ENCODE measurements at regions not wholly inside any gene's neighbourhood (a gene's known extent, or its start where the extent isn't known, plus 50 kb on each side); places are given as distances from the start of the nearest gene placed in this dataset.

GRCh38 chr13:85662186-85662585 lies 137.0 kb downstream of the SLITRK6 start:
- TF ChIP-seq POLR2A (IDR thresholded peaks at IDR 0.05): no peak
- TF ChIP-seq CTCF (IDR thresholded peaks at IDR 0.05 in 4 of 5, conservative IDR thresholded peaks at IDR 0.05 in 1 of 5): no peak
- ATAC-seq (no peak), DNase-seq (no peak)
- Histone ChIP-seq H3K4me3 (no peak overlapping the region), H3K9me3 (no peaks in the 10 kb centered on the region), H3K27me3 (no peaks in the 10 kb centered on the region), H3K36me3 (no peaks in the 10 kb centered on the region), H3K27ac (no peak overlapping the region), H3K4me1 (no peaks in the 10 kb centered on the region)
- in situ Hi-C loops (cut with MboI; ENCODE audit: low sequenced_read_pairs in 4 of 4): no loop called here
- intact Hi-C loops (cut with DNase I; ENCODE audit: low total_unique reads): no loop called here

DNA sequence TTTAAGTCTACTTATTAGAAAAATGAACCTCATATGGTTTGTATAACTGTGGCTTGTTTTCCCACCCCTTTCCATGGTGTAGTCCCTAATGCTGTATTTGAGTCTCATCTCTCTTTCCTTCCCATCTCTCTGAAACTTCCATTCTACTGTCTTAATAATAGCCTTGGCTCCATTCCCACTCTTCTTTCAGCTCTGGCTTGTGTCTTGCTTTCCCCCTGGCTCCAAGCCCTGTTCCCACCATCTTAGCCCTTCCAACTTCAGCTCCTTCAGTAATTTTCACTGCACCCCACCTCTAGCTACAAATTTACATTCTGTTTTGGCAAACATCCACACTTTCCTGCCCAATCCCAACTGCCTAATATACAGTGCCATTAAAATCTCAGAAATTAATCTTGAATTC lies 137.5 kb downstream of the SLITRK6 start:
- Histone ChIP-seq H3K9me3 (no peaks in the 10 kb centered on the region), H3K27ac (no peak overlapping the region), H3K36me3 (no peaks in the 10 kb centered on the region), H3K4me3 (no peak overlapping the region), H3K4me1 (no peaks in the 10 kb centered on the region), H3K27me3 (no peaks in the 10 kb centered on the region)
- intact Hi-C loops (cut with DNase I; ENCODE audit: low total_unique reads) (no loop called here), in situ Hi-C loops (cut with MboI; ENCODE audit: low sequenced_read_pairs in 4 of 4) (no loop called here)
- ATAC-seq (no peak), DNase-seq (no peak)
- TF ChIP-seq CTCF (IDR thresholded peaks at IDR 0.05 in 4 of 5, conservative IDR thresholded peaks at IDR 0.05 in 1 of 5) (no peak), POLR2A (IDR thresholded peaks at IDR 0.05) (no peak)

DNA sequence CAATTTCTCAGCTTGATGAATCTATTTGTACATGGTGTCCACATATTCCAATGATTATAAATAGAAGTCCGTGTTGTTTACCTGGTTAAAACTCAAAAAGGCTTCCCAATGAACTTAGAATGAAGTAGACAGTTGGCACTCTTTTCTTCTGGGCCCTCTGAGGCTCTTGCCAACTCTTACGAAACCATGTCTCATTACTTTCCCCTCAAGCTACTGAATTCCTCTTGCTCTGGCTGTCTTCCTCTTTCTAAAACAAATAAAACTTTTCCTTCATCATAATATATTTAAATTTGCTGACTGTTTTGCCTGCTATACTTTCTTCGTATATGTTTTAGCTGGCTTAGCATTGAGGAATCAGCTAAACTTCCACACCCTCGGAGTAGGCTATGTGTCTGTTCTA lies 139.7 kb downstream of the SLITRK6 start:
- no peak overlapping the region for H3K4me3 ChIP-seq
- no peak for TF ChIP-seq CTCF (IDR thresholded peaks at IDR 0.05 in 4 of 5, conservative IDR thresholded peaks at IDR 0.05 in 1 of 5)
- no peak for TF ChIP-seq POLR2A (IDR thresholded peaks at IDR 0.05)
- DNase-seq (no peak), ATAC-seq (no peak)
- intact Hi-C loops (cut with DNase I; ENCODE audit: low total_unique reads): no loop called here
- no peaks in the 10 kb centered on the region for H3K9me3 ChIP-seq
- in situ Hi-C loops (cut with MboI; ENCODE audit: low sequenced_read_pairs in 4 of 4): no loop called here
- no peak overlapping the region for H3K27ac ChIP-seq
- H3K4me1 ChIP-seq: no peaks in the 10 kb centered on the region
- H3K36me3 ChIP-seq: no peaks in the 10 kb centered on the region
- no peaks in the 10 kb centered on the region for H3K27me3 ChIP-seq

- Histone ChIP-seq H3K4me3 (no peak overlapping the region), H3K27me3 (no peaks in the 10 kb centered on the region), H3K9me3 (no peaks in the 10 kb centered on the region), H3K4me1 (no peaks in the 10 kb centered on the region), H3K36me3 (no peaks in the 10 kb centered on the region), H3K27ac (no peak overlapping the region)
- no peak for DNase-seq
- TF ChIP-seq CTCF (IDR thresholded peaks at IDR 0.05 in 4 of 5, conservative IDR thresholded peaks at IDR 0.05 in 1 of 5) (no peak), POLR2A (IDR thresholded peaks at IDR 0.05) (no peak)
- intact Hi-C loops (cut with DNase I; ENCODE audit: low total_unique reads): no loop called here
- in situ Hi-C loops (cut with MboI; ENCODE audit: low sequenced_read_pairs in 4 of 4): no loop called here
- ATAC-seq: no peak
Measured at GRCh38 chr13:85657942-85658341, 141.3 kb downstream of the SLITRK6 start.

GRCh38 chr13:85655040-85655439 lies 144.2 kb downstream of the SLITRK6 start:
- Histone ChIP-seq H3K27ac (no peak overlapping the region), H3K9me3 (no peaks in the 10 kb centered on the region), H3K36me3 (no peaks in the 10 kb centered on the region), H3K27me3 (no peaks in the 10 kb centered on the region), H3K4me3 (no peak overlapping the region), H3K4me1 (no peaks in the 10 kb centered on the region)
- intact Hi-C loops (cut with DNase I; ENCODE audit: low total_unique reads): no loop called here
- DNase-seq (no peak), ATAC-seq (no peak)
- no peak for TF ChIP-seq CTCF (IDR thresholded peaks at IDR 0.05 in 4 of 5, conservative IDR thresholded peaks at IDR 0.05 in 1 of 5)
- TF ChIP-seq POLR2A (IDR thresholded peaks at IDR 0.05): no peak
- in situ Hi-C loops (cut with MboI; ENCODE audit: low sequenced_read_pairs in 4 of 4): no loop called here
